ENCODE measurements at regions not wholly inside any gene's neighbourhood (a gene's known extent, or its start where the extent isn't known, plus 50 kb on each side); places are given as distances from the start of the nearest gene placed in this dataset.
"Not testable (repeated sequence)": the region's sequence is repeated elsewhere in the genome, so short reads cannot be mapped to it uniquely, and the experiment has no call there.

DNA sequence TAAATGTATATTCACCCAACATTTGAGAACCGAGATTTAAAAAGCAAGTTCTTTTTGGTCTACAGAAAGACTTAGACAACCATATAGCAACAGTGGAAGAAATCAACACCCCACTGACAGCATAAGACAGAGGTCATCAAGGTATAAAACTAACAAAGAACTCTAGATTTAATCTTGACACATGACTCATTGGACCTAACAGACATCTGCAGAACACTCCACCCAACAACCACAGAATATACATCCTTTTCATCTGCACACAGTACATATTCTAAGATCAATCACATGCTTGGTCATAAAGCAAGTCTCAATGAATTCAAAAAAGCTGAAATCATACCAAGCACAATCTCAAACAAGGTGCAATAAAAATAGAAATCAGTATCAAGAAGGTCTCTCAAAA, 65.8 kb downstream of the SPIN4 start:
- DNase-seq (ENCODE audit: low read depth in 3 of 3): no peak

DNA sequence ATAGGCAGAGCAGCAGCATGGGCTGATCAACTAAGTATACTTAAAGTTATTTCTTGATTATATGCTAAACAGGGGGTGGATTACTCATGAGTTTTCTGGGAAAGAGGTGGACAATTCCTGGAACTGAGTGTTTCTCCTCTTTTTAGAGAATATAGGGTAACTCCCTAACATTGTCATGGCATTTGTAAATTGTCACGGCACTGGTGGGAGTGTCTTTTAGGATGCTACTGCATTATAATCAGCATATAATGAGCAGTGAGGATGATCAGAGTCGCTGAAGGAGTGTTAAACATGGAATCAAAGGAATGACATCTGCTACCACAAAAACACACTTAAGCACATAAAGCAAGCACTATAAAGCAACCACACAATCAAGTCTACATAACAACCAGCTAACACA, 66.5 kb downstream of the SPIN4 start:
- DNase-seq (ENCODE audit: low read depth in 3 of 3): no peak

DNA sequence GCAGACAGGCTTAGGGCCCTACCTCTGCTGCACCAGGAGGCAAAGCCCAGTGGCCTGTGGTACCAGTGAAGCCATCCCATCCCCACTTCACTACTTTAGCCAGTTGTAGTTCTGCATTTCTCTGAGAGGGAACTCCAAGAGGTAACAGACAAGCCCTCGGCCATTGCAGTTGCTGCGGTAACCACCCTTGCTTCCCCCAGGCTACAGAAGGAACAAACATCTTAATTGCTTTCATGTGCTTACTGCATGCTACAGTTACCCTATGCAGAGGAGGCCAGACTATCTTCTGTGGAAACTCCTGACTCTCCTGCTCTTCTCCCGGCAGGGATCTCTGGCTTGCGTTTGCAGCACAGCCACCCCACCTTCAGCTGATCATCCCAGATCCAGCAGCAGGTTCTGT, 67.8 kb downstream of the SPIN4 start:
- DNase-seq (ENCODE audit: low read depth in 3 of 3): no peak

DNA sequence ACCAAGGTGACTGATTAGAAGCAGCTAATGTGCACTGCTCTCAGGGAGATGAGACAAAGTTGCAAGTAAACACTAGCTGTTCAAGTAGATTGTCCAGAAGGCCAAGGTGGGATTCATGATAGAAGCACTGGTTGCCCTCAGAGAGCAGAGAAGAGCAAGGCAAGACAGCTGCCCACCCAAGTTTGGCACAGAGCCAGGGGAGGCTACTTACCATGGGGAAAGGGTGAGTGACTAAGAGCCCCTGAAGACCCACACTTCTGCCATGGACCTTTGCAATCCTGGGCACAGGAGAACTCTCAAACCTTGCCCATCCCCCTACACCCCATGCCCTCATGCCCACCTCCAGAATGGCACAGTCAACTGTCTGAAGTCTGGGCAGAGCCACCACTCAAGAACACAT, 68.3 kb downstream of the SPIN4 start:
- DNase-seq (ENCODE audit: low read depth in 3 of 3): no peak

DNA sequence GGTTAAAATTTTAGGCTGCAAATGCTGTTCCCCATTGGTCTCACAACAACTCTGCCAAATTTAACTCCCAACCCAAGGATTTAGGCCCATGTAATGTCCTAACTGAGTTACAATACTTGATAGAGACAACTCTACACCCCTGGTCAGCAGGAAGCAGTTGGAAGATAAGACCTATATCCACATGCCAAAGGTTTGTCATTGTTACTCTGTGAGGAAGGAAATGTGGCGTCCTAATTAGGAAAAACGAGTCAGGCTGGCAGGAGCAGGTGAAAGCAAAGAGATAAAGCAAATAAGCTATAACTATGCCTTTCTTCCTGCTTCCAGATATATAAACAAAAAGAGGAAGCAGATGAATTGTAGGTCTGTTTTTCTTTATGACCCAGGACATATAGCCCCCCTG, 69.1 kb downstream of the SPIN4 start:
- DNase-seq (ENCODE audit: low read depth in 3 of 3): no peak

DNA sequence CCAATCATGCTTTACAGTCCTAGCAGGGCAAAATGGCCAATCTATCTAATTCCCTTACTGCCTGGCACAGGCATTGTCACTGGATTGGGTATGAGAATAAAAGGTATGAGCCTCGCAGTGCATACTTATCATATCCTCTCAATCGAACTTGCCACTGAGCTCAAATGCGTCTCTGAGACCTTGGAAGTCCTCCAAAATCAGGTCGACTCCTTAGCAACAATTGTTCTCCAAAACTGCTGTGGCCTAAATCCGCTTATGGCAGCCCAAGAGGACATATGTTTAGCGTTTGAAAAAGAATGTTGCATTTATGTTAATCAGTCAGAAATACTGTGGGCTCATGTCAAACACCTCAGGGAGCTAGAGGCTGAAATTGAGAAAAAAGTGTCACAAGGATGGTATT, 69.7 kb downstream of the SPIN4 start:
- DNase-seq (ENCODE audit: low read depth in 3 of 3): no peak

DNA sequence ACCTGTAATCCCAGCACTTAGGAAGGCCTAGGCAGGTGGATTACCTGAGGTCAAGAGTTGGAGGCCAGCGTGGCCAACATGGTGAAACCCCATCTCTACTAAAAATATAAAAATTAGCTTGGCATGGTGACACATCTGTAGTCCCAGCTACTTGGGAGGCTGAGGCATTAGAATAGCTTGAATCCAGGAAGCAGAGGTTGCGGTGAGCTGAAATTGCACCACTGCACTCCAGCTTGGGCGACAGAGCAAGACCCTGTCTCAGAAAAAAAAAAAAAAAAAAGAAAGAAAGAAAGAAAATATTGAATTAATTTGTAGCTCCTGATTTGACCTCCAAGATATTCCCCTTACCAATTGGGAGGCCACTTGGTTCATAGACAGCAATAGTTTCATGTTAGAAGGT, 73.7 kb downstream of the SPIN4 start:
- DNase-seq (ENCODE audit: low read depth in 3 of 3): not testable (repeated sequence)

DNA sequence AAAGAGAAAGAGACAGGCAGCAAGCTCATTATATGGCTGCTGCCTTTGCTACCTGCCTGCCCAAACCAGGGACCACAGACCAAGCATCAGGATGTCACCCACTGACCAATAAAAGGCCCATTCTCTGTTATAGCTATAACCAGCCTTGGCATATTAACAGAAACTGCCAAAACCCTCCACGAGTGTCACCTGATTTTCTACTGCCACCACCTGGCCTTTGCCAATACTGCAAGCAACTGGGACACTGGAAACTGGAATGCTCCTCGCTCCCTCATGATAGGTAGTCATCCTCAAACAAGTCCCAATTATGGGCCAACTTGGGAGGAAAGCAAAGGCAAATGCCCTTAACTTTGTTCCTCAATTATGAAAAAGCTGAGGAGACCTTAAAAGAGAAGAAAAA, 76.0 kb downstream of the SPIN4 start:
- peak in 1 of 3 donors; percentile 17 for DNase-seq (ENCODE audit: low read depth in 3 of 3)

DNA sequence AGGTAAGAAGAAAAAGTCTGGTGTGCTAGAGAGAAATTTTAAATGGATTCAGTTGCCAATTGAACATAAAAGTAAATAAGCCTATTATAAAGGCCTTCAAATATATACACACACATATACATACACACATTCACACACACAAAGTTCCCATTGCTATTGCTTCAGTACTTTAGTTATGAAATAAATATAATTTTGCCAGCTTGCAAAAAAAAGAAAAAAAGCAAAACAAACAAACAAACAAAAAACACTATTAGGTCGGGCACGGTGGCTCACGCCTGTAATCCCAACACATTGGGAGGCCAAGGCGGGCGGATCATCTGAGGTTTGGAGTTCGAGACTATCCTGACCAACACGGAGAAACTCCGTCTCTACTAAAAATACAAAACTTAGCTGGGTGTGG, 80.3 kb downstream of the SPIN4 start:
- DNase-seq (ENCODE audit: low read depth in 3 of 3): no peak

DNA sequence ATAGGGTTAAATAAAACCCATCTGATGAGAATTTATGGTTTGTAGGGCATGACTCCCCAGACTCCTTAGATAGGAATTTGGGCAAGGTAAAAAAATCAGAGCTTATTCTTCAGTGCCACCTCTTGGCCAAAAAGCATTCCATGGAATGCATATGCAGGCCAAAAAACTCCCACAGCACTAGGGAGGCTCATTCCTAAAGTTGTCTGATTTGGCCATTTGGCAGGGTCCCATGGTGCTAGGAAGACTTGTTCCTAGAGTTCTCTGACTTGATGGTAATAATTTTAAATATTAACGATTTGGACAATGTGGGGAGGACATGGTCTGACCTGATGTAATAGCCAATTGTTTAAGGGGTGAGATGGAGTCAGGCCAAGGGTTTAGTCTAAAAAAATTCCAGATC, 93.0 kb downstream of the SPIN4 start:
- no peak for DNase-seq (ENCODE audit: low read depth in 3 of 3)

DNA sequence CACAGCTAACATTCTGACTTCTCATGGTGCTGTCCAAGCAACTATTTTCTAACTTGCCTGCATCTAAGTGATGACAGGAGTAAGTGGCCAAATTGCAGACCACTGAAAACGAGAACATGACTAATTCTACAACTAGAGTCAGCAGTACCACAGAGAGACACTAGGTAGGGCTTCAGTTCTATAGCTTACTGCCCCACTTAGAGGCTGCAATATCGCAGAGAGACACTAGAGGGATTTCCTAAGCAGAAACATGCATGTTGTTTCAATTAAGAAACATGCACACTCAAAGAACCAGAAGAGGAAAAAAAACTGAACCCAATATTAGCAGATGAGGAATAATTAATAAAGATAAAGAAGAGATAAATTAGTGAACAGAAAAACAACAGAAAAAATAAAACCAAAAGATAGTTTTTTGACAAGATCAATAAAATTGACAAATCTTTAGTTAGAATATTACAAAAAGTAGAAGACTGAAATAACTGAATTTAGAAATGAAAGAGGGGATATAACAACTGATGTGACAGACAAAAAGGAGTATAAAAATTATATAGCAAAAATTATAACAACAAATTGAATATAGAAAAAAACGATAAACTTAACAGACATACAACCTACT, 100.8 kb downstream of the SPIN4 start:
- peak in 1 of 3 donors; percentile 33 for DNase-seq (ENCODE audit: low read depth in 3 of 3)

DNA sequence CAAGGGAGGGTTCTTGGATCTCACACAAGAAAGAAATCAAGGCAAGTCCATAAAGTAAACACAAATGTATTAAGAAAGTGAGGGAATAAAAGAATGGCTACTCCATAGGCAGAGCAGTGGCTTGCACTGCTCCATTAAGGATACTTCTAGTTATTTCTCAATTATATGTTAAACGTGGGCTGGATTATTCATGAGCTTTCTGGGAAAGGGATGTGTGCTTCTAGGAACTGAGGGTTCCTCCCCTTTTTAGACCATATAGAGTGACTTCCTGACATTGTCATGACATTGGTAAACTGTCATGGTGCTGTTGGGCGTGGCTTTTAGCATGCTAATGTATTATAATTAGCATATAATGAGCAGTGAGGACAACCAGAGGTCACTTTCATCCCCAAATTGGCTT, 108.4 kb downstream of the SPIN4 start:
- DNase-seq (ENCODE audit: low read depth in 3 of 3): not testable (repeated sequence)

DNA sequence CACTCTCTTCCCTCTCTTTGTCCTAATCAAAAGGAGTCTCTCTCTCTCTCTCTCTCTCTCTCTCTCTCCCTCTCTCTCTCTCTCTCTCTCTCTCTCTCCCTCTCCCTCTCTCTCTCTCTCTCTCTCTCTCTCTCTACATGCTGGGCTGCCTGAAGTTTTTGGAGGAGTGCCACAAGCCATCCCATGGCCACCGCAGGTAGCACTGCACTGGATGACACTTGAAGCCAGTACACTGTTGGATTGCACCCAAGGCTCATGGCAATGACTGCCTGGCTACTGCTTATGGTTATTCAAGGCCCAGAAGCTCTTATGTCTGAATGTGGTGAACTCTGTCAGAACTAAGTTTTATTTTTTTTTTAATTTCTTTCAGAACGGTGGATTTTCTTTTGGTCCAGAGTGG, 115.2 kb downstream of the SPIN4 start:
- DNase-seq (ENCODE audit: low read depth in 3 of 3): not testable (repeated sequence)

DNA sequence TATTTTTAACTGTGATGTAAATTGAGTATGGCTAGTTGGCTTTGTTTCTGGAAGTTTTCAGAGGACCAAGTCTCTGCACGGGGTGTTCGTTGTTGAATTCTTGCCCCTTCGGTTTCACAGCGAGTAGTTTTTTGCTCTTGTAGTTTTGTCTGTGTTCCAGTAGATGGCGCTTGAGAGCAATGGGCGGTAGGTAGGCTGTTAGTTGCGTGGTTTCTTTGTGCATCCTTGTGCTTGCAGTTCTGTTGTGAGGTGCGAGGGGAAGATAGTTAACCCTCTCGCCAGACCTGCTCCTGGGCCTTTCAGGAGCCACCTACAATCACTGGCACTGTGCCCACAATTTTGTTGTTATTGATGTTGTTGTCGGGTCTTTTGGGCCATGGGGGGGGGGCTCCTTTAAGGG, 118.1 kb downstream of the SPIN4 start:
- not testable (repeated sequence) for DNase-seq (ENCODE audit: low read depth in 3 of 3)

DNA sequence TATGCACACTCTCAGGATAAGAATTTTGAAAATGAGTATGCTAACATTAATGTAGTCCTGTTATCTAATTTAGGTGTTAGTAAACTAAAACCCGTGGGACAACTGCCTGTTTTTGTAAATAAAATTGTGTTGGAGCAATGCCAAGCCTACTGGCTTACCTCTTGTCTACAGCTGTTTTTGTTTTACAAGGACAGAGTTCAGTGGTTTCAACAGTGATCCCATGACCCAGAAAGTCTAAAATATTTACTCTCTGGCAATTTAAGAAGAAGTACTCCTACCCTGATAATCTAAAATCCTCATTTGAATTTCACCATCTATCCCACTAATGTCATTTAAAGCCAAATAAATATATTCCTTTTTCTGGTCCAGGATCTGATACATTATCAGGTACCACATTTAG, 132.9 kb downstream of the SPIN4 start:
- not testable (repeated sequence) for DNase-seq (ENCODE audit: low read depth in 3 of 3)

DNA sequence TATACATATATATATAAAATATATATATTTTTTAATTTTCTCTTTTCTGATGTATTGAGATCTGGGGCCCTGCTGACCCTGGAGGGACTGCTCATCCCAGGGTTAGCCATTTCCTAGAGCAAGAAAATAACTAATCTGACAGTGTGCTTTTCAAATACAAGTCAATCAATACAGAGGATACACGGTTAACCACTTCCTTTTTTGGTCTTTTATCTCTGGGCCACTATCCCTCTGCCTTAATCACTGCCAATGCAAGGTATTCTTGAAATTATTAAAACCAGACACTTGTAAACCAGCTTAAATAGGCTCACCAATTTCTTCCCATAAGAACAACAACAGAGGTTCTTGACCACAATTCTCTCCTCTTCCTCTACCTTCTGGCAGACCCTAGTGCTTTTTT, 133.6 kb downstream of the SPIN4 start:
- DNase-seq (ENCODE audit: low read depth in 3 of 3): not testable (repeated sequence)

DNA sequence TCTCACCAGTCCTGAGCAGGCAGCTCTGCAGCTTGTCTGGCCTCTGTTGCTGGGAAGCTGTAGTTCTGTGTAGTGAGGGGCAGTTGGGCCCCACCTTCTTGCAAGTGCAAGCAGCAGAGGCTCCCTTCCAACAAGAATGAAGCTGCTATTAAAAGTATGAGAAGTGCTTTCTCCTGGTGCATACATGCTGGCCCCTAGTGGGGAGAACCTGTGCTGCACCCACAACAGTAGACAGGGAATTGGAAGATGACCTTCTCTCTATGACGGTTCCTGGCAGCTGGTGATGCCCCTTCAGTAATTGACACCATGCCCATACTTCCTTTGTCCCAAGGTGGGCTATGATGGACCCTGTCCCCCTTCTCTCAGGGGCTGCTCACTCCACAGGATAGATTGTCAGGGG, 141.5 kb downstream of the SPIN4 start:
- not testable (repeated sequence) for DNase-seq (ENCODE audit: low read depth in 3 of 3)

DNA sequence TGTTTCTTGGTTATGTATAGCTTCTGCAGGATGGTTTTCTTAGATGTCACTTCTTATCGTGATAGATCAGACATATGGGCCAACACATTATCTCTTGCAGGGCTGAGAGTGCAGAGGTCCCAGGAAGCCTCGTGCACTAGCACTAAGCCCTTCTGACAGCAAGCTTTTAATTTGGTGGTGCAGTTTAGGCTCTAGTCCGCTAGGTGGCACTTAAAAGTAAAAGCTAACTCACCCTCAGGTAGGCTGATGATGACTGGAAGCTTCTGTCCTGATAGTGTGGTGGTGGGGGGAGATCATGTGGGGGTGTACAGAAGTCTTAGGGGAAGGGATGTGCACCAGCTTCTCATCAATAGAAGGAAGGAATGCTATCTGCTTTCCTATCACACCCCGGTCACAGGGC, 142.0 kb downstream of the SPIN4 start:
- not testable (repeated sequence) for DNase-seq (ENCODE audit: low read depth in 3 of 3)

DNA sequence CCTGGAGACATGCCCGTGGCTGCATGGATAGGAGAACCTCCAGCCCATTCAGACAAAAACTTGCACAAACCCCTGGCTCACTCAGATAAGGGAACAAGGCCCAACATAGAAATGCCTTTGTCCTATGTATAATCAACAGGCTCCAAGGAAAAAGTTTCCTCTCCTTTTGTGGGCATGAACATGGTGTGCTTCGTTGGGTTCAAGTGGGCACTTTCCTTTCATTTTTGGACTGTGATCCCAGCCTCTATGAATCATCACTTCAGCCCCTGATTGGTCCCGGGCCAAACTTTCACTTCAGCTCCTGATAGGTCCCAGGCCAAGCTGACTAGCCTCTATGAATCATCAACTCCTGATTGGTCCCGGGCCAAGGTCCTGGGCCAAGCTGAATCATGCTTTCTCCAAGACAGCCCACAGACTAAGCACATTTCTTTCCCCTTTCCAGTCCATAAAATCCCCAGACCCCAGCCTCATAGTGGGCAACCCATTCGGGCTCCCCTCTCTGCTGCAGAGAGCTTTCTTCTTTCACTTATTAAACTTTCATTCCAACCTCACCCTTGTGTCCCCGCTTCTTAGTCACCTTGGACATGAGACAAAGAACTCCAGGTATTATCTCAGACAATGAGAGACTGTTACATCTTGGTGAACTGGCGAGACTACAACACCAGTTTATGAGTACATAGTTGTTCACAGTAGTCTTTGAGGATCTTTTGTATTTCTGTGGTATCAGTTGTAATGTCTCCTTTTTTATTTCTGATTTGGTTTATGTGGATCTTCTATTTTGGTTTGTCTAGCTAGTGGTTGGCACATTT, 146.7 kb downstream of the SPIN4 start:
- not testable (repeated sequence) for DNase-seq (ENCODE audit: low read depth in 3 of 3)

DNA sequence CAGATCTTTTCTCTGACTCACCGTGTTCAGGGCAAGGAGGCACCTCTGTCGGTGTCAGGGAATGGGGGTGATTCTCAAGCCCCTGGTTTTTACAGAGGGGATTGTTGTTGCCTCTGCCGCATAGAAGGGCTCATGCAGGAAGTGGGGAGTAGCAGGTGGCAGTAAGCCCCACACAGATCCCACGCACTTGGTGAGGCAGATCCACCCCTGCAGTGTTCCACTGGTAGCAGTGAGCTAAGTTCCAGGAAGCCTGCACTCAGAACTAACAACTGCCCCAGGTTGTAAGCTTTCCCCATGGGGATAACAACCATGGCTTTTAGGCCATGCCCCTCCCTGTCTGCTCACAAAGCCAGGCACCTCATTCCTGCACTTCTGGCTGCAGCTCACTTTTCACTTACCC, 149.1 kb downstream of the SPIN4 start:
- not testable (repeated sequence) for DNase-seq (ENCODE audit: low read depth in 3 of 3)

DNA sequence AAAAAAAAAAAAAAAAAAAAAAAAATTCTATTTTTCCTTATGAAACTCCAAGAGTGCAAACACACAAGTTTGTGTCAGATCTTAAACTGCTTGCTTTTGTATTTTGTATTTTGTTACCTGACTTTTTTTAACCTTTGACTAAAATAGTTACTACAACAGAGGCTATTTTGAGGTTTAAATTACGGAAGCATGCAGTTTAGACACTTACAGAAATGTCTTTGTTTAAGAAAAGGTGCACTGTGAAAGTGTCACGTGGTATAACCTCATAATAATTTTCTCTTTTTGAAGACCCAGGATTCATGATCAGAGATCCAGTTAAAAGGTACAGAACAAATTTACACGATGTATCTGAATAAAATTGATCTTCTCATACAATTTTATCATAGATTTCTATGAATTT, 152.4 kb downstream of the SPIN4 start:
- not testable (repeated sequence) for DNase-seq (ENCODE audit: low read depth in 3 of 3)

DNA sequence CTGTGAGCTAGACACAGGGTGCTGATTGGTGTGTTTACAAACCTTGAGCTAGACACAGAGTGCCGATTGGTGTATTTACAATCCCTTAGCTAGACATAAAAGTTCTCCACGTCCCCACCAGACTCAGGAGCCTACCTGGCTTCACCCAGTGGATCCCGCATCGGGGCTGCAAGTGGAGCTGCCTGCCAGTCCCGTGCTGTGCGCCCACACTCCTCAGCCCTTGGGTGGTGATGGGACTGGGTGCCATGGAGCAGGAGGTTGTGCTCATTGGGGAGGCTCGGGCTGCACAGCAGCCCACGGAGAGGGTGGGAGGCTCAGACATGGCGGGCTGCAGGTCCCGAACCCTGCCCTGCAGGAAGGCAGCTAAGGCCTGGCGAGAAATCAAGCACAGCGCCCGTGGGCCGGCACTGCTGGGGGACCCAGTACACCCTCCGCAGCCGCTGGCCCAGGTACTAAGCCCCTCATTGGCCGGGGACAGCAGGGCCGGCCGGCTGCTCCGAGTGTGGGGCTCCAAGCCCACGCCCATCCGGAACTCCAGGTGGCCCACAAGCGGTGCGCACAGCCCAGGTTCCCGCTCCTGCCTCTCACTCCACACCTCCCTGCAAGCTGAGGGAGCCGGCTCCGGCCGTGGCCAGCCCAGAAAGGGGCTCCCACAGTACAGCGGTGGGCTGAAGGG, 158.6 kb downstream of the SPIN4 start:
- DNase-seq (ENCODE audit: low read depth in 3 of 3): not testable (repeated sequence)

DNA sequence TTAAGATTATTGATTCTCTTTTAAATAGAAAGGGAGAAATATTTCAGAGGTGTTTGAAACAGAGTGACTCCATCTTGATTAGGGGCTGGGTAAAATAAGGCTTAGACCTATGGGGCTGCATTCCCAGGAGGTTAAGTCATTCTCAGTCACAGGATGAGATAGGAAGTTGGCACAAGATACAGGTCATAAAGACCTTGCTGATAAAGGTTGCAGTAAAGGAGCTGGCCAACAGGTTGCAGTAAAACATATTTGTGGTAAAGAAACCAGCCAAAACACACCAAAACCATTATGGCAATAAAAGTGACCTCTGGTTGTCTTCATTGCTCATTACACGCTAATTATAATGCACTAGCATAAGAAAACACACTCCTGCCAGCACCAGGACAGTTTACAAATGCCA, 165.0 kb downstream of the SPIN4 start:
- no peak for DNase-seq (ENCODE audit: low read depth in 3 of 3)

Data from stimulated activated CD4-positive, alpha-beta T cell treated with anti-CD3 and anti-CD28 coated beads, TNF-alpha, amount 100 ng/mL, for 48 hours (primary cell).